Mucosa of gallbladder (tissue), 1 donor: ENCODE measurements at regions not wholly inside any gene's neighbourhood (a gene's known extent, or its start where the extent isn't known, plus 50 kb on each side); places are given as distances from the start of the nearest gene placed in this dataset.

Experiments used
- DNase-seq: peaks from one replicate; pipeline ENCODE4 v3.0.0-alpha.2; 2020; ENCODE audit warnings: low spot score
- donor health status: DM: no; HTN: no; CAD: no.

DNA sequence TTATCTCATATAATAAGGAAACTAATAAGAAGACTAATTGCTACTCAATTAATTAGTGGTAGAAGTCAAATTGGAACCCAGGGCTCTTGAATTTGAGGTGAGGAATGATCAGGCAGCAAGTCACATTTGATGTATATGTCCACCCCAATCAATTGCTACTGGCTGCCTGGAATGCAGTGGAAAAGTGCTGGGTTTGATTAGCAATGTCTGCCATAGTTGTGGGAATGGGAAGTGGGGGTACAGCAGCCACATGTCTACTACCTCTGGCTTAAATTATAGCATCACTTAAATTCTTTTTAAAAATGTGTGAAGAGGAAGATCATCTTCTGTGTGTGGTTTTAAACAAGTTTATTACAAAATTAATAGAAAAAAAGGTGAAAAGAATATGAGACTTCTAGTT lies 50.8 kb upstream of the NAV2 start:
- DNase-seq: no peak

GRCh38 chr11:19660076-19660475 lies 52.6 kb upstream of the NAV2 start:
- no peak for DNase-seq

DNA sequence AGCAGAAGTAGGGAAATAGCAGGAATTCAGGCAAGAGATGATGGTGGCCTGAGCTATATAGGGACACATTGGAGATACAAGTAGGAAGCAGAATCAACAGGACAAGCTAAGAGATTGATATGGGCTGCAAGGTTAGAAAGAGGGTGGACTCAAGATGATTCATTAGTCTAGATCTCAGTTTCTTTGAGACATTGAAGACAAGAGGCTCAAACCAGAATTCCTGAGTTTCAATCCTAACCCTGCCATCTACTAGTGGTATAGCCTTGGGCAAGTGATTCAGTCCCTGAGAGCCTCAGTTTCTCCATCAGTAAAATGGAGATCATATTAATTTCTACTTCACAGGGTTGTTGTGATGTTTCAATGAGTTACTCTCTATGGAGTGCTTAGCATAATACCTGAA lies 53.1 kb upstream of the NAV2 start:
- no peak for DNase-seq

GRCh38 chr11:19658344-19658743 lies 54.3 kb upstream of the NAV2 start:
- DNase-seq: no peak

DNA sequence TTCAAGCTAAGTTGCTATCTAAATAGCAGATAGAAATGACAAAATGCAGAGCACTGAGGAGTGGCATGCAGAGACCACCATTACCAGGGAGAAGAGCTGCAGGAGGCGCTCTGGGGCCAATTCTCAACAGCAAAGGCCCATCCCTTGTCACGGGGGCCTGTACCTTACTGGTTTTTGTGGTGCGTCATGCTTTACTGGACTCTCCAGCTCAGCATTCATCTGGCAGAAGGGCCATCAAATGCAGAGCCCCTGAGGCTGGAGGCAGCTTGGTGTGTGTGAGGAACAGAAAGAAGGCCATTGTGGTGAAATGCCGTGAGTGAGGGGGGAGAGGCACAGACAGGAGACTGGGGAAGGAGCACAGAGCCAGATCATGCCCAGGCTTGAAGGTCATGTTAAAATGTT lies 56.5 kb upstream of the NAV2 start:
- DNase-seq: no peak

DNA sequence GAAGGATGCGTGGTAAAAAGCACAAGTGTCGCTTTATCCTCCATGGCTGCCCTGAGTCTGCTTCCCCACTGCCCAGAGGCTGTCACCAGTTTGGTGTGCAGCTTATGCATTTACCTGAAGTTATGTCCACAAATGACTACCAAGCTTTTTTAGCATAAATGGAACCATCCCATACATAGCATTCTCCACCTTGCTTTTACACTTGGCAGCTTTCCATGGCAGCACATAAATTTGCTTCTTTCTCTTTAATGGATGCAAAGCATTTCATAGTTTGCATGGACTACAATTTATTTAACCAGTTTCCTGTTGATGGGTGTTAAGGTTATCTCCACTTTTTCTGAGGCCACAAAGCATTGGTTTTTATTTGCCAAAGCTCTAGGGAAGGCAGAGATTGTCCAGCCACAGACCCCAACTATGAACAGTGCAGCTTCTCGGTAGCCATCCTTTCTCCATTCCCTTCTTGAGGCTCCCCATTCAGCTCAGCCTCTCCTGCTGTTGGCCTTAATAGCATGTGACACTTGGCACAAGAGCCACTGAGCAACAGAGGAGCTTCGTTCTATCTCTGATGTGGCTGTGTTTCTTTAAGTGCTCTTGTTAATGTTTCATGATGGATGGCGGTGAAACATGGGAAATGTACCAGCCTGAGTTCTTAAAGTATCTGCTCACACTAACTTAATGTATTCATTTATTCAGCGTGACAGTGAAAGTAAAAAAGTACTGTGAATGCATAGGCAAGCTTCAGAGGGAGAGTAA lies 59.8 kb upstream of the NAV2 start:
- DNase-seq: no peak

DNA sequence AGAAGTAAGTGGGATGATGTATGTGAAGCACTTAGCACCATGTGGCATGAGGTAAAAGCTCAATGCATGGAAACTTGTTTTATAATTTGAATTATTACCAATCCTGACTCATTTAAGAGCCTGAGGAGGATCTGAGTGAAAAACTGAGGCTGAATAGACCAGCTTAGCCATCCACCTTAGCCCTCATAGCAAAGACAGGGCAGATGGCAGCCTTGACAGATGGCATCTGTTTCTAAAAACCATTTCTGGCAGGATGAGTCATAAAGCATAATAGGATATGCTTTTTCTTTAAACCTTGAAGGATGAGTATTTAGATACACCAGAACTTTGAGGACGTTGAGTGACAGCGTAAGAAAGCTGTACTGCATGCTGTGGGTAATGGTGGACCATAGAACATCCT lies 61.0 kb upstream of the NAV2 start:
- no peak for DNase-seq

GRCh38 chr11:19651028-19651427 lies 61.6 kb upstream of the NAV2 start:
- DNase-seq: no peak

GRCh38 chr11:19650467-19650866 lies 62.2 kb upstream of the NAV2 start:
- no peak for DNase-seq

- DNase-seq: no peak
Observed at GRCh38 chr11:19649751-19650150, 62.9 kb upstream of the NAV2 start.

- no peak for DNase-seq
Observed at GRCh38 chr11:19648321-19648720, 64.3 kb upstream of the NAV2 start.

- no peak for DNase-seq
Observed at GRCh38 chr11:19647816-19648215, 64.8 kb upstream of the NAV2 start.

- DNase-seq: no peak
Observed at GRCh38 chr11:19646921-19647320, 65.7 kb upstream of the NAV2 start.

GRCh38 chr11:19646308-19646707 lies 66.3 kb upstream of the NAV2 start:
- no peak for DNase-seq

- DNase-seq: no peak
Observed at GRCh38 chr11:19644316-19644715, 68.3 kb upstream of the NAV2 start.

GRCh38 chr11:19642185-19643158 lies 70.2 kb upstream of the NAV2 start:
- DNase-seq: no peak

DNA sequence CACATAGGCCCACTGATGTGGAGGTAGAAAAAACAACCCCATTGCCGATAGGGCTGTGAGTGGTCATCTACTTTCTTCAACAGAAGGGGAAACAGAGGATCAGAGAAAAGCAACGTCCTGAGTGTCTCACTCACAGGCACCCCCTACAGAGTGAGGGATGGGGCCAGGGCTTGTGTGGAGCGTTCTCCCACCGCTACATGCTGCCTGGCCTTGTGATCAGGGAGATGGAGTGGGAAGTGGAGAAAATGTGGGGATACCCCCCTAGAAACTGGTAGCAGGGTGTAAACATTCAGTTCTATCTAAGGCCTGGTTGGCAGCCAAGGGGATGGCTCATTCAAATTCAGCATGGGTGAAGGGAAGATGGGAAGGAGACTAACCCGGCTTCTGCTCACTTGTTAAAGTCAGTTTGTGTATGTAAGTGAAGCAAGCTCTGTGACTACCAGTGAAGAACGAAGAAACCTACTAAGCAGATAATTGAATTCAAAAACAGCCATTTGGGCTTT lies 73.0 kb upstream of the NAV2 start:
- no peak for DNase-seq

DNA sequence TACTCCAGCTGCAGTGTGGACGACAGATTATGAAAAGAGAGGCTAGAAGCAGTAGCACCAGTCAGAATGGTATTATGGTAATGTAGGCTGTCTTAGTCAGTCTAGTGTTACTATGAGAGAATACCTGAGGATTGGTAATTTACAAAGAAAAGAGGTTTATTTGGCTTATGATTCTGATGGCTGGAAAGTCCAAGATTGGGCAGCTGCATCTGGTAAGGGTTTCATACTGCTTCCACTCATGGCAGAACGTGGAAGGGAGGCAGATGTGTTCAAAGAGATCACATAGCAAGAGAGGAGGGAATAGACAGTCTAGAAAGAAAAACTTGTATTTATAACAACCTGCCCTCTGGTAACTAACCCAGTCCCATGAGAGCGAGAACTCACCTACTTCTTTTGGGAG lies 77.3 kb upstream of the NAV2 start:
- DNase-seq: no peak

DNA sequence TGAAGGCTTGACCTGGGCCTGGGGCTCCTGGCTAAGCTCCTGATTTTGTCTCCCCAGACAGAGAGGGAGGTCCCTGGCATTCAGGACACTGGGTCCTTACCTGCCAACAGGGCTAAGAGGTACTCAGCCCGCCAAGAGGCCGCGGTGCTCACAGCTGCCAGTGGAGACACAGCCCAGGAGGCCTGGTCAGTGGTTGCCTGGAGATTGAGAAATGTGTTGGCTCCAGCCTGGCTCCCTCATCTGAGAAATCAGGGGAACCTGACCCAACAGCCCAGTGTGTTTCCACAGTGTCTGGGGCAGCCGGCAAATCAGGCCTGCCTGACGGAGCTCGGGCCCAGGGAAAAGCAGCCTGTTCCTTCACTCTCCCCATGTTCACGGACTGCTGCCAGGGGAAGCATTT lies 79.4 kb upstream of the NAV2 start:
- peak; percentile 22 for DNase-seq

DNA sequence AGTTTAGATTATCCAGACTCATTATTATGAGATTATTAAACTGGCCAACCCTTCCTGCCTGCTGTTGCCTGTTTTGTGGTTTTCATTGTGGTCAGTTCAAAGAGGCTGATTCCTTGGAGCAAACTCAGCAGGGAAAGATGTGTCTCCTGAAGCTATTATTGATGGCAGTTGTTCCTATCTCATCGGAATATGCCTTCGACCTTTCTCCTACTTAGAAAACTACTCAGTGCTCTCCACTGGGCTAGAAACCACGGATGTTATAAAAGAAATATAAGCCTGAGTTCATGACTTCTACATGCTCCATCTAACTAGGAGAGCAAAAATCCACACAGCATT lies 80.2 kb upstream of the NAV2 start:
- DNase-seq: no peak

DNA sequence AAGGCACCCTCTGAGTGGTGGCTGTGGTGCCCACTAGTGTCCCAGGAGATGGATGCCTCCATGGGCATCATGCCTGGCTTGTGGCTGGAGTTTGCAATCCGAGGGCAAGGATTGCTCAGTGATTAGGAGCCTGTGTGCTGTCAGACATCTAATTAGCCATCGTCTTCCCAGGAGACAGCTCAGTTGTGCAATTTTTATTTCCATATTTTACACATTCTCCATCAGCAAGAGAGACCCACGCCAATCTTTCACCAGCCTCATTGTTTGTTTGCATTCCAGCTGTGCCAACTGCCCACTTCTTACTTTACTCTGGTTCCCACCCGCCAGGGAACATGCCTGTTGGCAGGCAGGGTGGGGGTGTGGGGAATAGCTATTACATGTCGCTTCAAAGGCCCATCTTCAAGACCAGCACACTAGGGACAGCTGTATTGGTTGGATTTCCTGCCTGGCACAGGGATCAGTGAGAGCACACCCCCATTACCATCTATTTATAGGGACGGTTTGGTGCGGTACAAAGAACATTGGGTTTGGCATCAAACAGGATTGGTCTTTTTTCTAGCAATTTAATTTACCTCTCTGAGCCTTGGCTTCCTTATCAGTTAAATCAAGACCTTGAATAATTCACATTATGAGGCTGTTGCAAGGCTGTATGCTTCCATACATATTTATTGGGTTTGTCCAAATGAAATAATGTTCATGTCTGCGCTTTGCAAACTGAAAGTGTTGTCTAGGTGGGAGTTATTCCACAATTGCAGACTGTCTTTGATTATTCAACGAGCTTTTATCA lies 80.7 kb upstream of the NAV2 start:
- no peak for DNase-seq

DNA sequence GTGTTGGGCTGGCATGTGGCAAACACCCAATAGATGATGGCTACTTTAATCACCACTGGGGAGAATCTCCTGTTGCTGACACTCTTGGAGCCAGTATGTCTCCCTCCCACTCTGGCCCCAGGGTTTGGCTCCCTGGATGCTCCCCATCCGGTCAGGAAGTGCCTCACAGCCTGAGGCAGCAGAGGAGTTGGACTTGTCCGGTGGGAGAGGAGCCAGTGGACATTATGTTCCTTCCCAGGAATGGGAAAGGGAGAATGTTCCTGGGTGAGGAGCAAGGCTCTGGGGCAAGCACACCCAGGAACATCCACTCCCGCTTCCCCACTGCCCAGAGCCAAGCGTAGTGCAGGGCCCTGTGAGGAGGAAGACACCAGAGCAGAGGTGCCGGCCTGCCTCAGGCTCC lies 84.6 kb upstream of the NAV2 start:
- DNase-seq: peak; percentile 36
